ENCODE measurements at regions not wholly inside any gene's neighbourhood (a gene's known extent, or its start where the extent isn't known, plus 50 kb on each side); places are given as distances from the start of the nearest gene placed in this dataset.
A peak's percentile ranks its signal among the peaks of the same experiment; 100 is the strongest.

DNA sequence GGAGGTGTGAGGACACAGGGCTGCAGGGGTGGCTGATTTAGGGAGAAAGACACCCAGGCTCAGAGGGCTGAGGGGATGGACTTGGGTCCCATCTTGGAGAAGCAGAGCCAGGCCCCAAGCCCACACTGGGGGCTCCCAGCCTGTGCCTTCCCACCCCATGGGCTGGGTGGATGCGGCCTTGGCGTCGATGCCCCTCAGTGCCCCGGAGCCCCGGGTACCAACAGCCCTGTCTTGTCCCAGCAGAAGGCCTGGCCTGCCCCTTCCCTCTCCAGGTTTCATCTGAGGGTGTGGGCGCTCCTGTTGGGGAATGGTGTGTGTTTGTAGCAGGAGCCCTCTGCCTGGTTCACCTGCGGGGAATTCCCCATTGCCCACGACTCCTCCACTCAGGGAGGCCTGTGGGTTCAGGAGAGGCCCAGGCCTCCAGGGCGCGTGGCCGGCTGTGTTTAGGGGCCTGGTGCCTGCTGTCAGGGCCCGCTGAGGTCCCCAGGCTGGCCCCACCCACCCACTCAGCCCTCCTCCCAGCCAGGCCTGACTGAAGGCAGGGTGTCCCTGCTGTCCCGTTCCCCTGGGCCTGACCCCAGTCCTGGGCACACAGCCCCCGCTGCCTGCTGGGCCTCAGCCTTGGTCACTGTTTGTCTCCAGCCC is 51.1 kb upstream of the BEGAIN start:
- no peak for DNase-seq

DNA sequence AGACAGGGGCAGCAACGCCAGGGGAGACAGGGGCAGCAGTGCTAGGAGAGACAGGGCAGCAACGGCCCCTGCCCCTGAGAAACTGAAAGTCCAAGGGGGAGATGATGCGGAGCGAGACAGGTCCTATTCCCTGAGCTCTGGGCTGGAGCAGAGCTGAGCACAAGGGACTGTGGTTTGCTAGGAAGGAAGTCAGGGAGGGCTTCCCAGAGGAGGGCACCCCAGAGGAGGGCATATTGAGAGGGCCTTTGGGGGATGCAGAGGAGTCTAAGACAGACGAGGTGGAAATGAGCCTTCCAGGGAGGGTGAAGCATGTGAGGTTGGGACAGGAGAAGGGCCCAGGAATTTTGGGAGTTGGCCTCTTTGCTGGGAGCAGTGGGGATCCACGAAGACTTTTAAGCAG is 52.1 kb upstream of the BEGAIN start:
- no peak for DNase-seq

GRCh38 chr14:100640471-100641273 is 53.5 kb upstream of the BEGAIN start:
- peak; percentile 53 for DNase-seq

- DNase-seq = no peak
Observed at GRCh38 chr14:100641274-100641860, 54.1 kb upstream of the BEGAIN start.

DNA sequence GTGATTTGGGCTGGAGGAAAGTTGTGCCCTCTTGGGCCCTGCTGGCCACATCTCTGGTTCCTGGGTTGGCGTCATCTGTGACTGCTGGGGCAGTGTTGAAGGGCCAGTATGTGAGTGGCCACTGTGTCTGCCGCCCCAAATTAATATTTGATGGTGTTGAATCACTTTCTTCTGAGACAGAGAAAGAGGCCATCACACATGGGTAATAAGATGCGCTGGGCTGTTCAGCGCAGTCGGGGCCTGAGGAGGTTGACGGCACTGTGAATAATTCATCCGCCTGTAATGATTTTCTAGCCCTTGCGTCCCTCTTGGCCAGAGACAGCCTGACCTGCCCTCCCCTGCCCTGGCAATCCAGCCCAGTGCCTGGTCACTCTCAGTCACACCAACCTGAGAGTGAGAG is 56.2 kb upstream of the BEGAIN start:
- no peak for DNase-seq

DNA sequence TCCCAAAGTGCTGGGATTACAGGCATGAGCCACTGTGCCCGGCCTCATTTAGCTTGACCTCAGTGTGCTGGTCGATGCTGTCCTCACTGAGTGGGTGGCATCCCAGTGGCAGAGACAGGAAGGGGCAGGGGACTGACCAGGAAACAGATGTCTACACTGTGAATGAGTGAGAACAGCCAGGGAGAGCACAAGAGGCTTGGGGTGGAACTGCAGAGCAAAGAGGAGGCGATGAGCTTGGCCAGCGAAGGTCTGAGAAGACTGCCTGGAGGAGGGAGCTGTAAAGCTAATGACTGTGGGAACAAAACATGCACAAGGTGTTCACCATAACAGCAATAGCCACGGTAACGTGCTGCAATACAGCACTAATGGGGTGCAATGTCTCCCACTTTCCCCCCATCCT is 57.2 kb upstream of the BEGAIN start:
- no peak for DNase-seq

GRCh38 chr14:100644784-100645183 is 57.6 kb upstream of the BEGAIN start:
- DNase-seq = no peak

GRCh38 chr14:100645196-100645981 is 58.2 kb upstream of the BEGAIN start:
- peak; percentile 91 for DNase-seq

DNA sequence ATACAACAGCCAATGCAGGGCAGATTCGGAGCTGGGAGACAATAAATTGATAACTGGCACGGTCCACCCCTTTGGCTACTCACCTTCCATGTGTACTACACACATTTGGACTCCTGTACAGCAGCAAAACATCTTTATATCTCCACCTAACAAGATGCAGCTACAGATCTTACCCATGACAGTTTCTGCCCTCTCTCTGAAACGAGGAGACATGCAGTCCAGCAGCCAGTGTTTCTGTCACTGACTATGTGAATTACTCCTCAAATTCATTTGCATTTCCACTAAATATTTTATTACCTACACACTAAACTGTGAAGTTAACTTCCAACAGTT is 58.7 kb upstream of the BEGAIN start:
- no peak for DNase-seq

- no peak for DNase-seq
Observed at GRCh38 chr14:100648474-100649172, 61.4 kb upstream of the BEGAIN start.

DNA sequence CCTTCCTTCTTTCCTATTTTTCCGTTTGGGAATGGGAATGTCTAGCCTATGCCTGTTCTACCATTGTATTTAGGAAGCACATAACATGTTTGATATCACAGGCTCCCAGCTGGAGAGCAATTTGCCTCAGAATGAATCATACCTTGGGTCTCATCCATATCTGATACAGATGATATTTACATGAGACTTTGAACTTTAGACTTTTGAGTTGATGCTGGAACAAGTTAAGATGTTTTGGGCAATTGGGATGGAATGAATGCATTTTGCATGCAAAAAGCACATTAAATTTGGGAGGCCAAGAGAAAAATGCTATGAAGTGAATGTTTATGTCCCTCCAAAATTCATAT is 61.9 kb upstream of the BEGAIN start:
- DNase-seq = no peak

DNA sequence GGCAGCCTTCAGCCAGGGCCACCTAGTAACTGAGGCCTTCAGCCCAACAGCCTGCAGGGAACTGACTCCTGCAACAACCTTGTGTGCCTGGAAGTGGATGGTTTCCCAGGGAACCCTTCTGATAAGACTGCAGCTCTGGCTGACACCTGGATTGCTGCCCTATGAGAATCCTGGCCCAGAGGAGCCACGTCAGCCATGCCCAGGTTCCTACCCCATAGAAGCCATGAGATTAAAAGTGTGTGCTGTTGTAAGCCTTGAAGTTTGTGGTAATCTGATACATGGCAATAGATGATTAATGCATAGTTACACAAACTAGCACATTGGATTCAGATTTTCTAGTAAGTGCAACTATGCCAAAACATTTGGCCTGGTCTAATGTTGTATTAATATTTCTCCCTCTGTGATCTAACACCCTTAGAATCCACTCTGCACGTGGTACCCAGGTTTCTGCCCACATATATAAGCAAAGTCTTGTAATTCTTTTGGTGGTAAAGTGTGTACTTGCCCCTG is 64.8 kb upstream of the BEGAIN start:
- no peak for DNase-seq

DNA sequence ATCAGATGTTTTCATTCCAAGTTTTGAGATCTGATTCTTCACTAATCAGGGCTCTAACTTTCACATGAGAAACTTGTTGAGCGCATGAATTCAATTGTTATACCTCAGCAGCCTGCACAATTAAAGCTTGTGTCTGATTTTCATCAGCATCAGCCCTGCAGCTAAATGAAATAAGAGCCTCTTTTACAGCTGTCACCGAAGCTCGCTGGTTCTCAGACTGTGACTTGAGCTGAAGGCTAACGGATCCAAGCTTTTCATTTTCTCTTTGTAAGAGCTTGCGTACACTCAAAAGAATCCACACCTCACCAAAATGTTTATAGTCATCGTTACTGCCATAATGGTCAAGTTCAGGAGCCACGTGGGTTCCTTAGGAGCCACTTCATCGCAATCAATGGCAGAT is 65.5 kb upstream of the BEGAIN start:
- no peak for DNase-seq

GRCh38 chr14:100653409-100653808 is 66.2 kb upstream of the BEGAIN start:
- DNase-seq = no peak

GRCh38 chr14:100654025-100654813 is 67.0 kb upstream of the BEGAIN start:
- DNase-seq = no peak

DNA sequence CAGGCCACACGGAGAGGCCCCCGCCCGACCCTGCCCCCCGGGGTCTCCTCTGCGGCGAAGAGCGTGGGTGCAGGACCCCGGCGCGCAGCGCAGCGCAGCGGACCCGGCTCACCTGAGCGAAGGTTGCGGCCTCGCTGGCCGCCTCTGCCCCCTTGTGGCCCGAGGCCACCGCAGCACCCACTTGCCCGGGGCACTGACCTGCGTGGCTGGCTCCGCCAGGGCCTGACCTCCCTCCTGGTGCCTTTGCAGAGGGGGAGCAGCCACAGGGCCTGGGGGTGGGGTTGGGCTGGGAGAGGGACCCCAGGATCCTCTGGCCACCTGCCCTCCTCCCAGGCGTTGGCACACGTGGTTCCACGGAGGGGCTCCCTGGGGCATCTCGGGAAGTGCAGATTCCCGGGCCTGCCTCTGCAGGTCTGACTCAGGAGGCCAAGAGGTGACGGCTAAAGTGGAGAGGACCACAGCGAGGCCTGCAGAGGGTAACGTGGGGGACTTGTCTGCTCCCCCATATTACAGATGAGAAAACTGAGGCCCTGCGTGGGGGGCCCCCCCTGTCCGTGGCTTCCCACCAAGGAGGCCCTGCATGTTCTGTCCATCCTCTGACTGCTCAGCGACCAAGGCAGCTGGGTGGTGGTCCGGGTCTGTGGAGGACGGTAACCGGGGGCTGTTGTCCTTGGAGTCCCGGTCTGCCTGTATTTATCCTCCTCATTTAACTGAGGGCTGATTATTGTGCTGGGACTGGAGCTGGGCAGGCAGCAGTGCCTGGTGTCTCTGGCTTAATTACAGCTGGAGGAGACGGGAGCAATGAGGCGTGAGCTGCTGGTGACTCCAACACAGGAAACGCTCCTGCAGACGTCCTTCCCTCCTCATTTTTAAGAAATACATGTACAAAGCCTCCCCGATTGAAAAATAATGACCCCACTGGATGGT is 67.9 kb upstream of the BEGAIN start:
- no peak for DNase-seq

DNA sequence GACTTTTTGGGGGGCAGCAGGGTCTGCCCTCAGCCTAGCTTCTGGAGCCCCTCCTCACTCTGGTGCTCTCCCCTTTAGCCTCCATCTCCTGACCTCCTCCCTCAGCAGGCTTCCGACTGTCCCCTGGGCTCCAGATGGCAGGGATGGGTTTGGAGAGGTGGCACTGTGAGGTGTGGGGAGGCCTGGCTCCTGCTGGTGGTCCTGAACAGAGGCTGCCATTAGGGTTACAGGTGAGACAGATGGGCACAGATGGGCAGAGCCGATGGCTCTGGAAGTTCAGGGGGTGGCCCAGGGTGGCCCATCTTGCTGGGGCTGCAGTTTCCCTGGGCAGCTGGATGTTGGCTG is 68.5 kb upstream of the BEGAIN start:
- DNase-seq = no peak

DNA sequence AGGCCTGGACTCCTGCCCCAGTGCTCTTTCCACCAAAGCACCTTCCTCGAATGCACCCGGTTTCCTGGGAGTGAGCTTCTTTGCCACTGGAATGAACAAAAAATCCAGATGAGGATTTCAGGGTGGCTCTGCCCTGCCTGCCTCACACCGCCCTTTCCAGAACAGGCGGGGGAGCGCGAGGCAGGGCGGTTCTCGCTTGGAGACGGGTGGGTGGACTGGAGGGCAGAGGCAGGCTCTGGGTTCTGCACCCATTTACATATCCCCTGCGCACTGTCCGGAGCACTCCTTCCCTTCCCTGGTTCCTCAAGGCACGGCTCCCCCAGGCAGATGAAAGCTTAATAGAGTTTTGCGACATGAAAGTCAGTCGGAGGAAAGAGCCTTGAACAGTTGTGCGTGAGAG is 69.7 kb upstream of the DLK1 start:
- no peak for DNase-seq

DNA sequence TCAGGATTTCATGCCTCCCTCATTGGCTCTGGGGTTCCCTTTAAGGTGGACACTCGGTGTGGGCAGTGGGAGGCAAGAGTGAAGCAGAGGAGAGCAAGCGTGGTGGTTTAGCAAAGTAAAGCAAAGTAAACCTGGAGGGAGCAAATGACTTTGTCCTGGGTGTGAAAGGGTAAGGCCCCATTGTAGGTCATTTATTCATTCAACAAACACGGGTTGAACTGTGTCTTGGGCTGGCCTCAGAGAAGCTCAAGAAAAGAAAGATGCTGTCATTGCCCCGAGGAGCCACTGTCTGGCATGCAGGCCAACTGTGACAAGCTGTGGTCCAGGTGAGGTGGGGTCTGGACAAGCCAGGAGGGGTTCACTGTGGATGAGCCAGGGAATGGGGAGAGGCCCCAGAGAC is 68.9 kb upstream of the DLK1 start:
- DNase-seq = no peak

DNA sequence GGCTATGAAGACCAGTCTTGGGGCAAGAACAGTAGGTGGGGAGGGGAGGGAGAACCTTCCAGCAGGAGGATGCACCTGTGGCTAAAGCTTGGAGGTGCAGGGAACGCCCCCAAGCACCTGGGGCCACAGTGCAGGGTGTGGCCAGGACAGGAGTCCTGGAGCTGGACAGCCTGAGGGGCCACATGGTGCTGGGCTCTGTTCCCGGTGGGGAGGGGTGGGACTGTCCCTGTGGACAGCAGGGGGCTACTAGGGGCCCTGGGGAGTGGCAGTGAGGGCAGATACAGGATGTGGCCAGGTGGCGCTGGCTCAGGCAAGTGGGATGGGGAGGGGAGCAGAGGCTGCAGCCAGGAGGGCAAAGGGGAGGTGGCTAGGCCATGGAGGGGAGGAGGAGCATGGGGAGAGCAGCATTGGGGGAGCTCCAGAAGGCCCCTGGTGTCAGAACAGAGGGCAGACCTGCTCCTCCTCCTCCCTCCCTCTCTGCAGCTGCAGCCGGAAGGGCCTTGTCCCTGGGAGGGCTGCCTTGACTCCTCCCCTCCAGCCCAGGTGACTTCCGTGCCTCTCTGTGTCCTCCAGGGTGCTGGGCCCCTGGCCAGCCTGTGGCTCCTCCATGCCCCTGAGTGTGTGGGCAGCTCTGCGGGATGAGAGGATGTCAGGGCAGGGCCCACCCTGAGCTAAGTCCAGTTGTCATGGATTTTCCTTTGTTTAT is 68.4 kb upstream of the DLK1 start:
- DNase-seq = no peak

Measured in femur (tissue), 1 donor.